G401 (cell line): ENCODE measurements at regions not wholly inside any gene's neighbourhood (a gene's known extent, or its start where the extent isn't known, plus 50 kb on each side); places are given as distances from the start of the nearest gene placed in this dataset.

Source experiments
- DNase-seq: peaks from one replicate; pipeline ENCODE4 v3.0.0-alpha.2; 2015; ENCODE audit warnings: low spot score
- in situ Hi-C: cut with HindIII; loops from 2 replicates; pipeline ENCODE4 v1.10.0; 2016; ENCODE audit warnings: low sequenced_read_pairs, mixed read lengths

DNA sequence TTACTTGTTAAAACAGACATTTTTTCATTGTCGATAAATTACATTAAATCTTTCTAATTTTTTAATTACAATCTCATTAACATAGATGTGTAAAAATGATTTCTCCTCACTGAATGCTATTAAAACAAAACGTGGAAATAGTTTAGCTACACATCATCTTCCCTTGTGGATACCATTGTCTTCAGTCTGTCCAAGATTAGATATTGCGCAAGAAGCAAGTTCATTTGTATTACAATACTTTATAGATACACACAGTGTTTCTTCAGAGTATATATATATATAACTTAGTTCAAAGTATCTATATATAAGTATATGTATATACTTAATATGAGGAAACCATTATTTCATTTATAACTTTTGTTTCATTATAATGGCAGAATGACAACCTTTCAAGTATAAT is 883.3 kb upstream of the CNTN5 start:
- no peak for DNase-seq
- in situ Hi-C loops: no loop called here

DNA sequence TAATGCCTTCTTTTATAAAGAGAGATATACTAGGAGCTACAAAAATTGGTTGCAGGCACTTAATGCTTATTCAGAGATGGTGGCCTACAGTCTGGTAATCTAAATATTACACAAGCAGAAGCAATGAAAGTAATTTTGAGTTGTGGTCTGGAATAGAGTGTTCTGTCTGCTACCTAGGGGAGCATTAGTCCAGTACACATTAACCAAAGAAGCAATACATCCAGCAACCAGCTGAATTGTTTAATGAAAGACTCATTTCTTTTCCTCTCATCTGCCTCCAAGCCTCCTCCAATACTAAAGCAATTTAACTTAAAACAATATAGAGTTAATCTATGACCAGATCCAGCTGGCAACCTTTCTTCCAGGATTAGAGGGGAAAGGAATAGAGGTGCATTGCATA is 877.1 kb upstream of the CNTN5 start:
- no peak for DNase-seq
- in situ Hi-C loops: no loop called here

DNA sequence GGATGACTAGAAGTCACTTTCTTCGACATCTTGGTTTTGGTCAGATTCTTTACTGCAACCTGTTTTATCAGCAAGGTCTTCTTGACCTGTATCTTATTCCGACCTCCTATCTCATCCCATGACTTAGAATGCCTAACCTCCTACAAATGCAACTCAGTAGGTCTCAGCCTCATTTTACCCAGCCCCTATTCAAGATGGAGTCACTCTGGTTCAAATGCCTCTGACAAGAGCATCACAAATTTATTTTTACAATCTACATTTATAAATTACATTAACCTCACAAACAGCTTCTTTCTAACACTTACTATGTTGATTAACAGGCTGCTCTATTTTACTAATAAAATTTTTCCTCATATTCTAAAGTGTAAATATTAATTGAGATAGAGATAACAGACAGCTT is 867.0 kb upstream of the CNTN5 start:
- DNase-seq: no peak
- in situ Hi-C loops: no loop called here

DNA sequence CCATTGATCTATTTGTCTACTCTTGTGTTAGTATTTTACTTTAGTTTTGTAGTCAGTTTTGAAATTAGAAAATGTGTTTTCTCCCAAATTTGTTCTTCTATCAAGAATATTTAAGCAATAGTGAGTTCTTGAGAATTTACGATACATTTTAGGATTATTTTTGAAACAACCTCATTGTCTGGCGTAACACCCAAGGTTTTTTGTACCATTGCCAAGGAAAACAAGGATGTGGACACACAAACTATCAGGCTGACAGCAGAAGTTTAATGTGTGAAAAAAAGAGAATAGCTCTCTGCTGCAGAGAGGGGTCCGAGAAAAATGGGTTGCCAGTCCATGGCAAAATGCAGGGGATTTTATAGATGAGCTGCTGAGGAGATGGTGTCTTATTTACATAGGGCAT is 865.1 kb upstream of the CNTN5 start:
- in situ Hi-C loops: no loop called here
- DNase-seq: no peak

DNA sequence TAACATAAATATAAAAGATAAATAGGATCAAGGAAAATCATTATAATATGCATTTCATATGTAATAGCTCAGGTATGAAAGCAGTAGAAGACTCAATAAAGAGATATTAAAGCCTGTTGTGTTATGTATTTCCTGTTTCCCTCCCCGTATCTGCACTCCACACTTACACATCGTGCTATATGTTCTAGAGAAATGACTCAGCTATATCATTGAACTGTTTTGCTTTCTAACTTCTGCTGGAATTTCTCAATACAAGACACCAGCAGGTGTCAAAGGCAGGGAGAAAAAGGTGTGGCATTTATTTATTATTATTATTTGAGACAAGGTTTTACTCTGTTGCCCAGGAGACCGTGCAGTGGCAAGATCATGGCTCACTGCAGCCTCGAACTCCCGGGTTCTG is 842.8 kb upstream of the CNTN5 start:
- DNase-seq: no peak
- in situ Hi-C loops: no loop called here

DNA sequence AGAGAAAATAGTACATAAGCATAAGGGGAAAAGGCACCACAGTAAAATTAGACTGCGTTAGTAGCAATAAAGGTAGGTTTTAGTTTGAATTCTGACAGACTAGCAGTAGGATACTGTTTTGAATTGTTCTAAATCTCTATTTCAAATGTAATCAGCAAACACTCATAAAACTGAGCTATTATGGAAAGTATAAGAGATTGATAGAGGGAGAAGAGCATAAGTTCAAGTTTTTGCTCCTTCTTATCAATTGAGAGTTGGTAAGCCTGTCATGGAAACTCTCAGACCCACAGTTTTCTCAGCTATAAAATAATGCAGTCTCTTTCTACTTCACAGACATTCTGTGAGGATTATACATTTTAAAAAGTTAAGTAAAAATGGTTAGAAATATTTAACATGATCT is 840.2 kb upstream of the CNTN5 start:
- in situ Hi-C loops: no loop called here
- no peak for DNase-seq

DNA sequence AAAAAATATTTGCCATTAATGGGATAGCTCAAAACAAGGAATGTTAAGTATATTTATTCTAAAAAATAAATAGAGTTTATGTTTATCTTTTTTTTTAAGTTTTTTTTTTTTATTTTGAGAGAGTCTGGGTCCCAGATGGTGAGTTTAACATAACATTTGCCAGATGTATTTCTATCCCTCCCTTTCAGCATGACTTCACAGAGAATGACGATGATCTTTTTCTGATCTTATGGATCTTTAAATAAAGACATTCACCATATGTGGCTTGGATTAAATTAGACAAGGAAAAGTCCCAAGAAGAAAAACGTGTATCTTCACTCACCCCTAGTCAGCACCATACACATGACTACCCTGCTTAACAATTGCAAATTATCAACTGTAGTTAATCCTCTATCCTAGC is 839.8 kb upstream of the CNTN5 start:
- DNase-seq: no peak
- in situ Hi-C loops: no loop called here

DNA sequence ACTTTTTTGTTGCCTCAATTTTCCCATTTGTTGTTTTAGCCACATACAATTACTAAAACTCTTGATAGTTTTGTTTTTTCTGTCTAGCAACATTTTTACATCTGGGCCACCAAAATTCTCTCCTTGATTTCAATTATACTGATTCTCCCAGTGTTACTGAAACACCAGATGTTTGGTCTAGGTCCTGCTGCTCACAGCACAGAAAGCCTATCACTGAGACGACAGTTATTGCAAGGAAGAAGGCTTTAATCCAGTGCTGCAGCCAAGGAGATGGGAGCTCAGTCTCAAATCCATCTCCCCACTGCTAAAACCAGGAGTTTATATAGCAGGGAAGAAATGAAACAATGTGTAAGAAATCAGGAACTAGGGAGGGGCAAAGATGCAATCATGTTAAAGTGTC is 837.7 kb upstream of the CNTN5 start:
- no peak for DNase-seq
- in situ Hi-C loops: no loop called here

DNA sequence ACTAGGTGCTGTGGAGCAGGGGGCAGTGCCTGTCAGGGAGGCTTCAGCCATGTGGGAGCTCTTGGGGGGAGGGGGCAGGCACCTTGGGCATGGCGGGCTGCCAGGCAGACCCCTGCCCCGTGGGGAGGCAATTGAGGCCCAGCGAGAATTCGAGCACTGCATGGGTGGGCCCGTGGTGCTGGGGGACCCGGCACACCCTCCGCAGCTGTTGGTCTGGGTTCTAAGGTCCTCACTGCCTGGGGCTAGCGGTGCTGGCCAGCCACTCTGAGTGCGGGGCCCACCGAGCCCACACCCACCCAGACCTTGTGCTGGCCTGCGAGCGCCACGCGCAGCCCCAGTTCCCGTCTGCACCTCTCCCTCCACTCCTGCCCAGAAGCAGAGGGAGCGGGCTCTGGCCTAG is 835.5 kb upstream of the CNTN5 start:
- in situ Hi-C loops: no loop called here
- DNase-seq: no peak

DNA sequence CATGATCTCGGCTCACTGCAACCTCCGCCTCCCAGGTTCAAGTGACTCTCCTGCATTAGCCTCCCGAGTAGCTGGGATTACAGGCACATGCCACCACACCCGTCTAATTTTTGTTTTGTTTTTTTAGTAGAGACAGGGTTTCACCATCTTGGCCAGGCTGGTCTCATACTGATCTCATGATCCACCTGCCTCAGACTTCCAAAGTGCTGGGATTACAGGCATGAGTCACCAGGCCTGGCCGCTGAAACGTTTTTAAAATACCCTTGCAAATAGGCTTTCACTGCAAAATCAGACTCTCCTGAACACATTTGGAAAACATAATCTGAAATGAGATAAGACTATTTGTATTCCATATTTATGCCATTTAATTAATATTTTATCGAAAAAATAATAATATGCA is 826.1 kb upstream of the CNTN5 start:
- in situ Hi-C loops: no loop called here
- DNase-seq: no peak

DNA sequence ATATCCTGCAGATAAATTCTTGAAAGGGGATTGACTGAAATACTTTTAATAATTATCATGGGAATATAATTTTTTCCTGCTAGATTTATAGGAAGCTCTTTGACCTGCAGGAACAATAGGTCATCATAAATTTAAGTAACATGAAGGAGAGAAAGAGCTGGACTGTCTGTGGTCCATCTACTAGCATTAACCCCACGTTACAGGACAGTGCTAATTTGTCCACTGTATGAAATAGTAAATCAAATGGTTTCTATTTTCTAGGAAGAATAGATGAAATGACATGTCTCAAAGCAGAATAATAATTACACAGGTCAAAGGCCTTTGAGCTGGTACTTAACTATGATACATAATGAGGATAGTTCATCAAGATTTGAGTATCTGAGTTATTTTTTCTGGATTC is 825.4 kb upstream of the CNTN5 start:
- in situ Hi-C loops: no loop called here
- DNase-seq: no peak

DNA sequence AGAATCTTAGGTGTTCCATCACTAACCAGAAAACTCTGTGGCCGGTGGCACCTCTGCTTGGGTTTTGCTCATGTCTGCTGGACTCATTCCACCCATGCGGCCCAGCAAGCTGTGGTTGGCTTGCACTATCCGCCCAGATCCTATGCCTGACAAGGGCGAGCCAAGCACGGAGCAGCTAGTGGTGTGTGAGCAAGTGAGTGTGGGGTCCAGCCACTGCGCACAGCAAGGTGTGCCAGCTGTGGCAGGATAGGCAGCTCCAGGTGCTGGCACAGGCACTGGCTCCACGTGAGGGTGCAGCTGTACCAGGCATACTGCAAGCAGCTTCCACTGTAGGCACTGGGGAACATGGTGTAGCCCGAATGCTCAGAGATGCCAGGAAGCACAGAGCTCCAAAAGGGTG is 813.7 kb upstream of the CNTN5 start:
- no peak for DNase-seq
- in situ Hi-C loops: no loop called here

DNA sequence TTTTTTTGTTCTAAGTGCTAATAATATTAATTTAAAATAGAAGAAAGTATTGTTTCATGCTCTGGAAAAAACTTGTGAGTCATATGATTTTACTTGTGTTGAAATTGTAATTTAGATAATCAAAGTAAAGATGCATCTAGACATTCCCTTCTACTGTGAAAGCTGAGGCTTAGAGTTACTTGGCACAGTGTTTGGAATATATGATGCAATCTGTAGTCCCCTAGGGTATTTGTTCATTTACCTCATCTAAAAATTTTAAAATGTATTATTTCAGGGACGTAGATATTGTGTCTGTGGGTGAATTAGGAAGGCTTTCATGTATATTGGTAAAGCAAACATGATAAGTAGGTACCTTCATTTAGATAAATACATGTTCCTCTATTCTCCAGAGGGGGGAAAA is 793.5 kb upstream of the CNTN5 start:
- no peak for DNase-seq
- in situ Hi-C loops: no loop called here

DNA sequence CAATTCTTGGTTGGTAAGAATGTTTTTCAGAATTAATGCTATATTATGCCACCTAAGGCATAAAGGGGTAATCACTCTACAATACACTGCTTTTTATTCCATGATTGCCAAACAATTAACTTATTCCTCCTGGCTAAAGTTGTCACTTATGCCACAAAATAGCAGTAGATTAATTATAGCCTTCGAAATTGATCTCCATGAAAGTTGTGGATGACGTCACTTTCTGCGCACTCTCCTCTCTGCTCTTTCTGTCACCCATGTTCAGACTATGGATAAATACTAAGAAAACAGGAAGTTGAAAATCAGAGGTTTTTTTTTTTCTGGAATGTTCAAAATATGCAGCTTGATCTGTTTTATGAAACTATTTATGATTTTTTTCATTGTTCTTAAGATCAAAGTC is 790.1 kb upstream of the CNTN5 start:
- no peak for DNase-seq
- in situ Hi-C loops: no loop called here

DNA sequence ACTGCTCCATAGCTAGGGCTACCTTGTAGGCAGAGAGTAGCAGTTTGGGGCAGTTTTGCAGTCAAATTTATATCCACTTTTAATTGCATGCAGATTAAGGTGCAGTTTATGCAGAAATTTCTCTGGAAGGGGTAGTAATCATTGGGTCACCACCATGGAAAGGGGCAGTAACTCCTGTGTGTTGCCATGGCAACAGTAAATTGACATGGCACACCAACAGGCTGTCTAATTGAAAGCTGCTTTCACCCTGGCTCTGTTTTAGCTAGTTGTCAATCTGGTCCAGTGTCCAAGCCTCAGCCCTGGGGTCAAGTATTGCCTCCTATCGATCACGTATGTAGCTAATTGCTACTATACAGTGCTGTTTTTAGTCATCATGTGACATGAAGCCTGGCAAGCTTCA is 786.1 kb upstream of the CNTN5 start:
- no peak for DNase-seq
- in situ Hi-C loops: no loop called here

DNA sequence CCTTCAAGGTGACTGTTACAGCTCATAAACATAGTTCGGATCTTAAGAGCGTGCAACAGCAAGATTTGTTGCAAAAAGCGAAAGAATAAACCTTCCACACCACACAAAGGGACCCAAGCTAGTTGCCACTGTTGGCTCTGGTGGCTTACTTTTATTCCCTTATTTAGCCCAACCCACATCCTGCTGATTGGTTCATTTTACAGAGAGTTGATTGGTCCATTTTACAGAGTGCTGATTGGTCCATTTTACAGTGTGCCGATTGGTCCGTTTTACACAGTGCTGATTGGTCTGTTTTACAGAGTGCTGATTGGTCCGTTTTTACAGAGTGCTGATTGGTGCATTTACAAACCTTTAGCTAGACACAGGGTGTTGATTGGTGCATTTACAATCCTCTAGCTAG is 776.9 kb upstream of the CNTN5 start:
- DNase-seq: no peak
- in situ Hi-C loops: no loop called here

DNA sequence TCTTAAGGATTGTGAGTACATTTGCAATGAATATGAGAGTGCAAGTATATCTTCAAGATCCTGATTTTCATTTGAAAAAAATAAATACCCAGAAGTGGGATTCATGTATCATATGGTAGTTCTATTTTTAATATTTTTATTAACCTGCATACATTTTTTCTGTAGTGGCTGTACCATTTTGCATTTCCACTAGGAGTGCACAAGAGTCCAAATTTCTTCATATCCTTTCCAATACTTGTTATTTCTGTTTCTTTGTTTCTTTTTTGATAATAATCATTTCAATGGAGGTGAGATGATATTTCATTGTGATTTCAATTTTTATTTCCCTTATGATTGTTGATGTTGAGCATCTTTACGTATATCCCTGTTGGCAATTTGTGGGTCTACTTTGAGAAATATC is 759.8 kb upstream of the CNTN5 start:
- no peak for DNase-seq
- in situ Hi-C loops: no loop called here

DNA sequence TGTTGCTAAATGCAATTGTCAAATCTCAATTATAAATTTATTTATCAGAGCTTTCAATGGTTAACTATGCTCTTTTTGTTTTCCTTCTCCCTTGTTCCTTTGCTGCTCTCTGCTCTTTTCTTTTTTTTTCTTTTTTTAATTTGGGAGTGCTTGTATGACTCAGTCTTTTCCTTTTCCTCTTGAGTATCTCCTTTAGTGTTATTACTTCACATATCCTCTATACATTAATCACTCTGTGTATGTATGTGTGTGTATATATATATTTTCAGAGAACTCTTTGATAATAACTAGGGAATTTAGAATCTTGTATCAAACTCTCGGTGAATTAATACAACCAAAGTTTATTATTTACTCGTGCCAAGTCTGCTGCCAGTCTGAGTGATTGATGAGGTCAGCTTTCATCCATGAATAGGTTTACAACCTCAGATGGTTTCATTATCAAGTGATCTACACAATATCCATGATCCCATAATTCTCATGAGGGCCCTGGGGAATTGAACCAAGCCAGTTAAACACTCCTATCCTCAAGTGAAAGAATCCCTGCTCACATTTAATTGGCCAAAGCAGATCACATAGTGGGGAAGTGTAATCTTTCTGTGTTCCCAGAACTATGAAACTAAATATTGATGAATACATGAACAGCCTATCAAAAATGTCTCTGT is 743.4 kb upstream of the CNTN5 start:
- in situ Hi-C loops: no loop called here
- no peak for DNase-seq

DNA sequence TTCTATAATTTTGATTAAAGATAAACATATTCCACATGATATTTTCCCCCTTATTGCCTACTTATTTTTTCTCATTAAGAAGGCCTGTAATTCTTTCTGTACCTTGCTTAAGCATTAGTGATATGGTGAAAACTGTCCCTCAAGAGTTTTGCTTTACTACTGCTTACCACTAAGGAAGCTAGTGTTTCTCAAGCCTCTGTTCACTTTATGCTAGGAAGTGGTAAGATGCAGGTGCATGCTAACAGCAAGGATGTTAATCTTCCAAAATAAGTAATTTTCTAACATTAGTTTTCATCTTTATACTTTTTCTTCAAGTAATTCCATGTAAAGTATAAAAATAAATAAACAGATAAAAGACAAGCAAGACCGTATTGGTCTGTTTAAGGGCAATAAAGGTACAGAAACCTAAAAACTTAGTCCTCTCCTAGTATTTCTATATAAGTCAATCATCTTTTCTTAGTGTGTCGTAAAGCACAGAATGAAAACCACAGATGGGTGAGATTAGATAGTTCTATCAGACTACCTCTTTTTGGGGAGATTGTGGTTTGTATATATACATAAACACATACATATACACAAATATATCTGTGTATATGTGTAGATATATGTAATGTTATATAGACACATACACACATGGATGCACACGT is 731.0 kb upstream of the CNTN5 start:
- in situ Hi-C loops: no loop called here
- DNase-seq: no peak

DNA sequence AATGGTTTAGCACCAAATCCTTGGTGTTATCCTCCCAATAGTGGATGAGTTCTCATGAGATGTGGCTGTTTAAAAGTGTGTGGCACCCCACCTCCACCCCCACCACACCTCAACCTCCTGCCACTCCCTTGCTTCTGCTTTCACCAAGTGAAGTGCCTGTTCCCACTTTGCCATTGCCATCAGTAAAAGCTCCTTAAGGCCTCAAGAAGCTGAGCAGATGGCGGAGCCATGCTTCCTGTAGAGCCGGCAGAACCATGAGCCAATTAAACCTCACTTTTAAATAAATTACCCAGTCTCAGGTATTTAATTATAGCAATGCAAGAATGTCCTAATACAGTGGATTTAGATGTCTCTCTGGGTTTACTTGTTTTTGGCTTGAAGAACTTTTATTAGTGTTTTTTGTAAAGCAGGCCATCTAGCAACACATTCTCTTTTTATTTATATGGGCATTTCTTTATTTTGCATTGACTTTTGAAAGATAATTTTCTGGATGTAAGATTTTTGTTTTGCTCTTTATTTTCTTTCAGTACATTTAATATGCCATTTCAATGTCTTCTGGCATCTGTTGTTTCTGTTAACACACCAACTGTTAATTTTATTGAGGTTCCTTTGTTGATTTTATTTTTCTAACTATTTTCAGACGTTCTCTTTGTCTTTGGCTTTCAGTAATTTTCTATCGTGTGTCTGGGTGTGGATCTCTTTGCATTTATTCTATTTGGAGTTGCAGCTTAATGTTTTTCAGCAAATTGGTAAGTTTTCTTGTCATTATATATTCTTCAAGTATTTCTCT is 724.5 kb upstream of the CNTN5 start:
- in situ Hi-C loops: no loop called here
- no peak for DNase-seq

DNA sequence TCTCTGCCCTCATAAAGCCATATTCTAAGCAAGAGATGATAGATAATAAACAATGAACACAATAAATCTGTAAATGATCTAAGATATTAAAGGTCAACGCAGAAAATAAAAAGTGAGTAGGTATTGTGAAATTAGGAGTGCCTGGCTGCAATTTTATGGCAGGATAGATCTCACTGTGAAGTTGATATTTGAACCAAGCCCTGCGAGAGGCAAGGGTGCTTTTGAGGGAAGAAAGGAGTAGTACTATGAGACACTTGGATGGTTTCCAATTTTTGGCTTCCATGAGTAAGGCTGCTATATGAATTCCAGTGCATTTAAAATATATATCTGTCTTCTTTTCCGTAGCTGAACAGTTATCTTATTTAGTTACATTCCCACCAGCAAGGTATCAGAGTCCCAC is 720.0 kb upstream of the CNTN5 start:
- in situ Hi-C loops: no loop called here
- DNase-seq: no peak
